ENCODE measurements at regions not wholly inside any gene's neighbourhood (a gene's known extent, or its start where the extent isn't known, plus 50 kb on each side); places are given as distances from the start of the nearest gene placed in this dataset.

GRCh38 chr22:35172442-35172841 lies 84.9 kb upstream of the HMGXB4 start (continued):
- no peak for TF ChIP-seq CHD7 (IDR thresholded peaks at IDR 0.05; ENCODE audit: insufficient replicate concordance, low read length)
- TF ChIP-seq KDM4A (IDR thresholded peaks at IDR 0.05; ENCODE audit: low read depth, low read length, severe bottlenecking), result no peak
- TF ChIP-seq CEBPB (IDR thresholded peaks at IDR 0.05; ENCODE audit: low read depth, low read length), result no peak
- TF ChIP-seq NRF1 (IDR thresholded peaks at IDR 0.05; ENCODE audit: low read depth, low read length), result no peak
- TF ChIP-seq HDAC2 (IDR thresholded peaks at IDR 0.05; ENCODE audit: borderline replicate concordance in 1 of 2, low read depth in 2 of 2, low read length in 2 of 2), result no peak
- TF ChIP-seq CHD2 (IDR thresholded peaks at IDR 0.05; ENCODE audit: low read length), result no peak
- no peak for TF ChIP-seq RXRA (IDR thresholded peaks at IDR 0.05; ENCODE audit: insufficient read depth, low read depth, low read length)
- no peak for TF ChIP-seq SP1 (IDR thresholded peaks at IDR 0.05; ENCODE audit: low read depth, low read length)
- no peak for TF ChIP-seq HDAC6 (IDR thresholded peaks at IDR 0.05; ENCODE audit: low read depth, low read length)
- no peak for TF ChIP-seq SUZ12 (IDR thresholded peaks at IDR 0.05; ENCODE audit: low read length)
- TF ChIP-seq TBP (IDR thresholded peaks at IDR 0.05; ENCODE audit: low read depth, low read length), result no peak

Data from H1 (cell line).